KOPT-K1 (cell line): ENCODE measurements at regions not wholly inside any gene's neighbourhood (a gene's known extent, or its start where the extent isn't known, plus 50 kb on each side); places are given as distances from the start of the nearest gene placed in this dataset.

Source experiments
- H3K27ac ChIP-seq: fragments of 200-600 bp; sonication (generic); 2 replicates; pipeline ENCODE4 v1.5.1; 2016; ENCODE audit warnings: antibody characterized with exemption, mild to moderate bottlenecking, low read depth, low read length; ENCODE audit not compliant: poor library complexity, severe bottlenecking
- H3K36me3 ChIP-seq: fragments of 200-600 bp; sonication (generic); 2 replicates; pipeline ENCODE4 v1.5.1; 2017; ENCODE audit warnings: antibody characterized with exemption, mild to moderate bottlenecking, low read length, moderate library complexity; ENCODE audit not compliant: insufficient read depth
- H3K9me3 ChIP-seq: fragments of 200-600 bp; sonication (generic); 2 replicates; pipeline ENCODE4 v1.5.1; 2017; ENCODE audit warnings: antibody characterized with exemption, low read length, mild to moderate bottlenecking; ENCODE audit not compliant: insufficient read depth, poor library complexity, severe bottlenecking

- no peak overlapping the region for H3K27ac ChIP-seq
- H3K36me3 ChIP-seq, result no peaks in the 10 kb centered on the region
- H3K9me3 ChIP-seq, result no peaks in the 10 kb centered on the region
Measured at GRCh38 chr5:168006456-168007130, 284.9 kb upstream of the WWC1 start.

- H3K27ac ChIP-seq, result no peak overlapping the region
- H3K36me3 ChIP-seq, result no peaks in the 10 kb centered on the region
- no peaks in the 10 kb centered on the region for H3K9me3 ChIP-seq
Measured at GRCh38 chr5:168007286-168007685, 284.2 kb upstream of the WWC1 start.

- Histone ChIP-seq H3K36me3 (no peaks in the 10 kb centered on the region), H3K9me3 (no peaks in the 10 kb centered on the region), H3K27ac (no peak overlapping the region)
Measured at GRCh38 chr5:168008555-168008954, 282.9 kb upstream of the WWC1 start.

GRCh38 chr5:168011096-168011495 is 280.3 kb upstream of the WWC1 start:
- no peaks in the 10 kb centered on the region for H3K36me3 ChIP-seq
- H3K27ac ChIP-seq, result no peak overlapping the region
- no peaks in the 10 kb centered on the region for H3K9me3 ChIP-seq

GRCh38 chr5:168012006-168012405 is 279.4 kb upstream of the WWC1 start:
- Histone ChIP-seq H3K27ac (no peak overlapping the region), H3K9me3 (no peaks in the 10 kb centered on the region), H3K36me3 (no peaks in the 10 kb centered on the region)

GRCh38 chr5:168013546-168013945 is 277.9 kb upstream of the WWC1 start:
- Histone ChIP-seq H3K9me3 (no peaks in the 10 kb centered on the region), H3K27ac (no peak overlapping the region), H3K36me3 (no peaks in the 10 kb centered on the region)

- Histone ChIP-seq H3K36me3 (no peaks in the 10 kb centered on the region), H3K27ac (no peak overlapping the region), H3K9me3 (no peaks in the 10 kb centered on the region)
Measured at GRCh38 chr5:168014433-168015123, 276.9 kb upstream of the WWC1 start.

- Histone ChIP-seq H3K27ac (no peak overlapping the region), H3K9me3 (no peaks in the 10 kb centered on the region), H3K36me3 (no peaks in the 10 kb centered on the region)
Measured at GRCh38 chr5:168015506-168015905, 275.9 kb upstream of the WWC1 start.

GRCh38 chr5:168017313-168017712 is 274.1 kb upstream of the WWC1 start:
- Histone ChIP-seq H3K36me3 (no peaks in the 10 kb centered on the region), H3K9me3 (no peaks in the 10 kb centered on the region), H3K27ac (no peak overlapping the region)

GRCh38 chr5:168019143-168019542 is 272.3 kb upstream of the WWC1 start:
- Histone ChIP-seq H3K36me3 (no peaks in the 10 kb centered on the region), H3K9me3 (no peaks in the 10 kb centered on the region)

GRCh38 chr5:168020542-168021294 is 270.7 kb upstream of the WWC1 start:
- H3K27ac ChIP-seq, result no peak overlapping the region
- no peaks in the 10 kb centered on the region for H3K36me3 ChIP-seq

More at GRCh38 chr5:168019143-168019542, 272.3 kb upstream of the WWC1 start:
- H3K27ac ChIP-seq, result no peak overlapping the region

GRCh38 chr5:168022446-168023169 is 268.8 kb upstream of the WWC1 start:
- no peaks in the 10 kb centered on the region for H3K9me3 ChIP-seq
- no peak overlapping the region for H3K27ac ChIP-seq

More at GRCh38 chr5:168020542-168021294, 270.7 kb upstream of the WWC1 start:
- no peaks in the 10 kb centered on the region for H3K9me3 ChIP-seq

GRCh38 chr5:168023191-168023590 is 268.3 kb upstream of the WWC1 start:
- no peak overlapping the region for H3K27ac ChIP-seq
- no peaks in the 10 kb centered on the region for H3K9me3 ChIP-seq
- no peaks in the 10 kb centered on the region for H3K36me3 ChIP-seq

More at GRCh38 chr5:168022446-168023169, 268.8 kb upstream of the WWC1 start:
- no peaks in the 10 kb centered on the region for H3K36me3 ChIP-seq

- Histone ChIP-seq H3K36me3 (no peaks in the 10 kb centered on the region), H3K27ac (no peak overlapping the region), H3K9me3 (no peaks in the 10 kb centered on the region)
Measured at GRCh38 chr5:168024306-168024705, 267.1 kb upstream of the WWC1 start.

GRCh38 chr5:168027007-168027406 is 264.4 kb upstream of the WWC1 start:
- Histone ChIP-seq H3K9me3 (no peaks in the 10 kb centered on the region), H3K27ac (no peak overlapping the region), H3K36me3 (no peaks in the 10 kb centered on the region)
